Ammon's horn (tissue), 1 donor: ENCODE measurements at regions not wholly inside any gene's neighbourhood (a gene's known extent, or its start where the extent isn't known, plus 50 kb on each side); places are given as distances from the start of the nearest gene placed in this dataset.
A peak's percentile ranks its signal among the peaks of the same experiment; 100 is the strongest.
"Not testable (repeated sequence)": the region's sequence is repeated elsewhere in the genome, so short reads cannot be mapped to it uniquely, and the experiment has no call there.

Experiments used
- DNase-seq: peaks from one replicate; pipeline ENCODE4 v3.0.0-alpha.2; 2016; ENCODE audit warnings: low spot score

- no peak for DNase-seq
Observed at GRCh38 chr6:137709424-137710236, 157.4 kb upstream of the TNFAIP3 start.

- no peak for DNase-seq
Observed at GRCh38 chr6:137711972-137712371, 155.1 kb upstream of the TNFAIP3 start.

- DNase-seq, result no peak
Observed at GRCh38 chr6:137712587-137712986, 154.5 kb upstream of the TNFAIP3 start.

- DNase-seq, result no peak
Observed at GRCh38 chr6:137715589-137716045, 151.4 kb upstream of the TNFAIP3 start.

GRCh38 chr6:137717074-137718073 lies 149.7 kb upstream of the TNFAIP3 start:
- no peak for DNase-seq

- not testable (repeated sequence) for DNase-seq
Observed at GRCh38 chr6:137718903-137719302, 148.2 kb upstream of the TNFAIP3 start.

- DNase-seq, result no peak
Observed at GRCh38 chr6:137722749-137723272, 144.2 kb upstream of the TNFAIP3 start.

- DNase-seq, result no peak
Observed at GRCh38 chr6:137723273-137724017, 143.6 kb upstream of the TNFAIP3 start.

- no peak for DNase-seq
Observed at GRCh38 chr6:137724018-137724403, 143.0 kb upstream of the TNFAIP3 start.

GRCh38 chr6:137724495-137725211 lies 142.4 kb upstream of the TNFAIP3 start:
- no peak for DNase-seq

- DNase-seq, result no peak
Observed at GRCh38 chr6:137725949-137726348, 141.1 kb upstream of the TNFAIP3 start.

- no peak for DNase-seq
Observed at GRCh38 chr6:137726582-137726981, 140.5 kb upstream of the TNFAIP3 start.

- no peak for DNase-seq
Observed at GRCh38 chr6:137727216-137727765, 139.8 kb upstream of the TNFAIP3 start.

- peak; percentile 37 for DNase-seq
Observed at GRCh38 chr6:137728386-137729349, 138.4 kb upstream of the TNFAIP3 start.

GRCh38 chr6:137729866-137730629 lies 137.0 kb upstream of the TNFAIP3 start:
- no peak for DNase-seq

- no peak for DNase-seq
Observed at GRCh38 chr6:137731600-137731959, 135.5 kb upstream of the TNFAIP3 start.

GRCh38 chr6:137731960-137732616 lies 135.0 kb upstream of the TNFAIP3 start:
- DNase-seq, result peak; percentile 9

- no peak for DNase-seq
Observed at GRCh38 chr6:137733372-137733771, 133.7 kb upstream of the TNFAIP3 start.
